ENCODE measurements at regions not wholly inside any gene's neighbourhood (a gene's known extent, or its start where the extent isn't known, plus 50 kb on each side); places are given as distances from the start of the nearest gene placed in this dataset.
"Not testable (repeated sequence)": the region's sequence is repeated elsewhere in the genome, so short reads cannot be mapped to it uniquely, and the experiment has no call there.

DNA sequence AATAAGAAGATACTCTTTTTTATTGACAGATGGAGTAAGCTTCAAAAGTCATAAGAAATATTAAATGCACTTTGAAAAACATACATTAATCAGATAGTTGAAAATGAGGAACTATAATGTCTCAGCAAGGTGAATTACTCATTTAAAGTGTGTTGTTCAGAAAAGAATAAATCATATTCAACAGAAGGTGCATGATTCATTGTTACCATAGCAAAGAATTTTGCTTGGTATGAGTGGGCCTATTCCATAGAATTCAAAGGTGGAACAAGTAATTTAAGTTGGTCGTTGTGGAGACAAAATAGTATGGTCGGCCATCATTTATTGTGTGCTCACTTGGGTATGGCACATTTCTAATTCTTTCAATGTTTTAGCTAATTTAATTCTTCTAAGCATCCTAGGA is 1920.2 kb upstream of the CDH9 start:
- H3K9me3 ChIP-seq (replicated peaks), result no peaks in the 10 kb centered on the region
- H3K27ac ChIP-seq (replicated peaks), result no peak overlapping the region
- H3K4me1 ChIP-seq, result no peaks in the 10 kb centered on the region
- TF ChIP-seq, protein P1, sequence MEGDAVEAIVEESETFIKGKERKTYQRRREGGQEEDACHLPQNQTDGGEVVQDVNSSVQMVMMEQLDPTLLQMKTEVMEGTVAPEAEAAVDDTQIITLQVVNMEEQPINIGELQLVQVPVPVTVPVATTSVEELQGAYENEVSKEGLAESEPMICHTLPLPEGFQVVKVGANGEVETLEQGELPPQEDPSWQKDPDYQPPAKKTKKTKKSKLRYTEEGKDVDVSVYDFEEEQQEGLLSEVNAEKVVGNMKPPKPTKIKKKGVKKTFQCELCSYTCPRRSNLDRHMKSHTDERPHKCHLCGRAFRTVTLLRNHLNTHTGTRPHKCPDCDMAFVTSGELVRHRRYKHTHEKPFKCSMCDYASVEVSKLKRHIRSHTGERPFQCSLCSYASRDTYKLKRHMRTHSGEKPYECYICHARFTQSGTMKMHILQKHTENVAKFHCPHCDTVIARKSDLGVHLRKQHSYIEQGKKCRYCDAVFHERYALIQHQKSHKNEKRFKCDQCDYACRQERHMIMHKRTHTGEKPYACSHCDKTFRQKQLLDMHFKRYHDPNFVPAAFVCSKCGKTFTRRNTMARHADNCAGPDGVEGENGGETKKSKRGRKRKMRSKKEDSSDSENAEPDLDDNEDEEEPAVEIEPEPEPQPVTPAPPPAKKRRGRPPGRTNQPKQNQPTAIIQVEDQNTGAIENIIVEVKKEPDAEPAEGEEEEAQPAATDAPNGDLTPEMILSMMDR (IDR thresholded peaks at IDR 0.05; ENCODE audit: borderline replicate concordance), result no peak
- intact Hi-C loops (cut with micrococcal nuclease), result no loop called here
- no peaks in the 10 kb centered on the region for H3K27me3 ChIP-seq (ENCODE audit: low read depth)
- no peaks in the 10 kb centered on the region for H3K36me3 ChIP-seq
- no peak overlapping the region for H3K4me3 ChIP-seq
- DNase-seq, result no peak

DNA sequence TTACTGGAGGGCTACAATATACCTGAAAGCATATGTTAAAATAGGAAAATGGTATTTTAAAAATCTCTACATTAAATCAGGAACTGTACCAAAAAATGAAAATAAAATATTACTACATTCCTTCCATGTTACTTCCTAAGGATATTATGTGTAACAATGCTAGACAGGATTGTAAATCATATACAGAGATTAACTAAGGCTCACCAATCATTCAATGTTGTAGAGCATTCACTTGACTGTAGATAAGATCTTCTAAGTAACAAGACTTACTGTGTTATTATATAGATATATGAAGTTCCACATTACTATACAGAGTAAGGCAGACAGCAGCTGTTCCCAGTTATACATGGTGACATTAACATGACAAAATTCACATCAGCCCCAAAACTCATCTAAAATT is 1919.1 kb upstream of the CDH9 start:
- DNase-seq, result no peak
- no peaks in the 10 kb centered on the region for H3K27me3 ChIP-seq (ENCODE audit: low read depth)
- no peaks in the 10 kb centered on the region for H3K4me1 ChIP-seq
- H3K27ac ChIP-seq (replicated peaks), result no peak overlapping the region
- H3K9me3 ChIP-seq (replicated peaks), result no peaks in the 10 kb centered on the region
- intact Hi-C loops (cut with micrococcal nuclease), result no loop called here
- no peak overlapping the region for H3K4me3 ChIP-seq
- TF ChIP-seq, protein P1 (IDR thresholded peaks at IDR 0.05; ENCODE audit: borderline replicate concordance), result no peak
- no peaks in the 10 kb centered on the region for H3K36me3 ChIP-seq

DNA sequence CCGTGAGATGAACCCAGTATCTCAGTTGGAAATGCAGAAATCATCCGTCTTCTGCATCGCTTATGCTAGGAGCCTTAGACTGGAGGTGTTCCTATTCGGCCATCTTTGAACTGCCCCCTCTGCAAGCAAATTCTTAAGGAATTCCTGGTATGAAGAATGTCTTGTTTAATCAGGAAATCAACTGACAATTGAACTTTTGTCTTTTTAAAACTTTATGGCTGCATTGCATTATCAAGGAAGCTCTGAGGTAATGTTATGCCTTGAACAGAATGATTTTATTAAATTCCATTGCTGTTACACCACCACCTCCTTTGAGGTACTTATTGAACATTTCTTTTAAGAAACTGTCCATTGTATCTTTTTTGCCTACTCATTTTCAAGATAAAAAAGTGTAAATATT is 1915.7 kb upstream of the CDH9 start:
- no peaks in the 10 kb centered on the region for H3K4me1 ChIP-seq
- no peaks in the 10 kb centered on the region for H3K9me3 ChIP-seq (replicated peaks)
- intact Hi-C loops (cut with micrococcal nuclease), result no loop called here
- no peak overlapping the region for H3K27ac ChIP-seq (replicated peaks)
- TF ChIP-seq, protein P1 (IDR thresholded peaks at IDR 0.05; ENCODE audit: borderline replicate concordance), result no peak
- no peaks in the 10 kb centered on the region for H3K36me3 ChIP-seq
- no peak for DNase-seq
- no peaks in the 10 kb centered on the region for H3K27me3 ChIP-seq (ENCODE audit: low read depth)
- no peak overlapping the region for H3K4me3 ChIP-seq

DNA sequence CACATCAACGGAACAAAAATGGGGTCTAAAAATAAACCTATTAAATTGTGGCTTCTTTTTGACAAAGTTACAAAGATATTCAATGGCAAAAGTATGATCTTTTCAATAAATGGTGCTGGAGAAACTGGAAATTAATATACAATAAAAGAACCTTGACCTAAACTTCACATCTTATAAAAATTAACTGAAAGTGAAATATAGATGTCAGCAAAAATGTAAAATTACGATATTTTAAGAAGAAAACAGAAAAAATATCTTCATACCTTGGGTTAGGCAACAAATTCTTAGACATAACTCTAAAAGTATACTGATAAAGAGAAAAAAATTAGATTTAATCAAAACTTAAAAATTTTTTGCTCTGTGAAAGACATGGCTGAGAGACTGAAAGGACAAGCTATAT is 1909.5 kb upstream of the CDH9 start:
- intact Hi-C loops (cut with micrococcal nuclease), result no loop called here
- TF ChIP-seq, protein P1 (IDR thresholded peaks at IDR 0.05; ENCODE audit: borderline replicate concordance), result no peak

DNA sequence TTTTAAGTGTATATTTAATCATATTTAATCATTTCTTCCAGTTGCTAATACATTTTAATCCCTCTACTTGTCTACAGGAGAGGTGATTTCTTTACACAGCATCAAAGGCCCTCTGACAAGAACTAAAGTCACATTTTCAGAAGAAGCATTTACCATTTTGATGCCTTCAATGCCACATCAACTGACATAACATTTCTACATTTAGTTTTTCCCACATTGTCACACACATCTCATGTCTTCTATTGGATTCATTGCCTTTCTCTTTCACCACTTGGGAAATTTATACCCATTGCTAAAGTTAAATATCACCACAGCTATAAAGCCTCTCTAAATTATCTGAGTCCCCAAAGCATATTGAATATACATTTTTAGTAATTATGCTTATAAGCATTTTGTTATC is 1907.5 kb upstream of the CDH9 start:
- no peak for DNase-seq
- Histone ChIP-seq H3K27ac (replicated peaks) (no peak overlapping the region), H3K27me3 (ENCODE audit: low read depth) (no peaks in the 10 kb centered on the region), H3K4me3 (no peak overlapping the region), H3K9me3 (replicated peaks) (peaks cover 3% of the 10 kb centered on the region), H3K36me3 (no peaks in the 10 kb centered on the region), H3K4me1 (no peaks in the 10 kb centered on the region)
- TF ChIP-seq, protein P1 (IDR thresholded peaks at IDR 0.05; ENCODE audit: borderline replicate concordance), result no peak
- intact Hi-C loops (cut with micrococcal nuclease), result no loop called here

More for the DNA sequence above, 1909.5 kb upstream of the CDH9 start:
- H3K27me3 ChIP-seq (ENCODE audit: low read depth), result no peaks in the 10 kb centered on the region
- no peak for DNase-seq
- H3K9me3 ChIP-seq (replicated peaks), result peaks cover 3% of the 10 kb centered on the region
- H3K36me3 ChIP-seq, result no peaks in the 10 kb centered on the region
- H3K27ac ChIP-seq (replicated peaks), result no peak overlapping the region
- H3K4me1 ChIP-seq, result no peaks in the 10 kb centered on the region
- no peak overlapping the region for H3K4me3 ChIP-seq

DNA sequence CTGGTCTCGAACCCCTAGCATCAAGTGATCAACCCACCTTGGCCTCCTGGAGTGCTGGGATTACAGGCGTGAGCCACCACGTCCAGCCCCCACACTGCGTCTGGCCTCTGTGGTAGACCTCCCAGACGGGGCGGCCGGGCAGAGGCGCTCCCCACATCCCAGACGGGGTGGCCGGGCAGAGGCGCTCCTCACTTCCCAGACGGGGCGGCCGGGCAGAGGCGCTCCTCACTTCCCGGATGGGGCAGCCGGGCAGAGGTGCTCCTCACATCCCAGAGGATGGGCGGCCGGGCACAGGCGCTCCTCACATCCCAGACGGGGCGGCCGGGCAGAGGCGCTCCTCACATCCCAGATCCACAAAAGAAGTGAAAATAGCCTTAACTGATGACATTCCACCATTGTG is 1891.0 kb upstream of the CDH9 start:
- H3K4me3 ChIP-seq; H3K4me1 ChIP-seq; H3K27ac ChIP-seq (replicated peaks): not testable (repeated sequence)

DNA sequence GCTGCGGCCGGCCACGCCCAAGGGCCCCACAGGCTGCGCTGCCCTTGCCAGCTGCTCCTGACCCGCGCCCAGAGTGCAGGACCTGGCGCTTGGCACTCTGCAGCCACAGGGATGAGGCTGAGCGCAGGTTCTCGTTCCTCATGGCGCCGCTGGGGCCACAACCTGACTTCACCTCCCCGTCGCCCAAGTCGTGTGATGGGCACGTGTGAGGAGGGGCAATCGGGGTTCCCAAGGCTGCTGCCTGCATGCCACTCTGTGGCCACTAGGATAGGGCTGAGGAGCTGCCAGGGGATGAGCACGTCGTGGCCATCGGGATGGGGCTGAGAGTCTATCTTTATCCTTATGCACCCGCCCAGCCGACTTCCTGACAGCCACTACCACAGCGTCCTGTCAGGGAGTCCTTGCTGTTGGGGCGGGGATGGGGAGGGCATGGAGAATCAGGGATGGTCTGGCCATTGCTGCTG is 1890.0 kb upstream of the CDH9 start:
- H3K27ac ChIP-seq (replicated peaks); H3K4me1 ChIP-seq; DNase-seq; H3K4me3 ChIP-seq; H3K27me3 ChIP-seq (ENCODE audit: low read depth); H3K9me3 ChIP-seq (replicated peaks); H3K36me3 ChIP-seq; intact Hi-C loops (cut with micrococcal nuclease): not testable (repeated sequence)

More for the DNA sequence above, 1891.0 kb upstream of the CDH9 start:
- H3K27me3 ChIP-seq (ENCODE audit: low read depth); H3K9me3 ChIP-seq (replicated peaks); H3K36me3 ChIP-seq; intact Hi-C loops (cut with micrococcal nuclease); DNase-seq: not testable (repeated sequence)

Data from left ventricle myocardium inferior (tissue), 1 donor.